ENCODE measurements at regions not wholly inside any gene's neighbourhood (a gene's known extent, or its start where the extent isn't known, plus 50 kb on each side); places are given as distances from the start of the nearest gene placed in this dataset.

- DNase-seq (ENCODE audit: low read depth in 3 of 3) = no peak
These were observed 92.3 kb upstream of the PAX6 start for GRCh38 chr11:31903225-31904074.

- DNase-seq (ENCODE audit: low read depth in 3 of 3) = no peak
These were observed 91.6 kb upstream of the PAX6 start for GRCh38 chr11:31902706-31903105.

- no peak for DNase-seq (ENCODE audit: low read depth in 3 of 3)
These were observed 84.8 kb upstream of the PAX6 start for GRCh38 chr11:31895926-31896325.

- no peak for DNase-seq (ENCODE audit: low read depth in 3 of 3)
These were observed 76.1 kb upstream of the PAX6 start for GRCh38 chr11:31887180-31887579.

GRCh38 chr11:31884080-31884479, 73.0 kb upstream of the PAX6 start:
- DNase-seq (ENCODE audit: low read depth in 3 of 3) = no peak

GRCh38 chr11:31883435-31883834, 72.3 kb upstream of the PAX6 start:
- no peak for DNase-seq (ENCODE audit: low read depth in 3 of 3)

- no peak for DNase-seq (ENCODE audit: low read depth in 3 of 3)
These were observed 71.8 kb upstream of the PAX6 start for GRCh38 chr11:31882951-31883392.

GRCh38 chr11:31881825-31882224, 70.7 kb upstream of the PAX6 start:
- no peak for DNase-seq (ENCODE audit: low read depth in 3 of 3)

GRCh38 chr11:31879681-31880080, 68.6 kb upstream of the PAX6 start:
- DNase-seq (ENCODE audit: low read depth in 3 of 3) = no peak

GRCh38 chr11:31877863-31878262, 66.7 kb upstream of the PAX6 start:
- no peak for DNase-seq (ENCODE audit: low read depth in 3 of 3)

- DNase-seq (ENCODE audit: low read depth in 3 of 3) = no peak
These were observed 66.0 kb upstream of the PAX6 start for GRCh38 chr11:31877083-31877482.

GRCh38 chr11:31875866-31876560, 64.9 kb upstream of the PAX6 start:
- no peak for DNase-seq (ENCODE audit: low read depth in 3 of 3)

- no peak for DNase-seq (ENCODE audit: low read depth in 3 of 3)
These were observed 63.6 kb upstream of the PAX6 start for GRCh38 chr11:31874631-31875191.

- DNase-seq (ENCODE audit: low read depth in 3 of 3) = no peak
These were observed 62.0 kb upstream of the PAX6 start for GRCh38 chr11:31873124-31873523.

GRCh38 chr11:31872076-31872443, 60.9 kb upstream of the PAX6 start:
- no peak for DNase-seq (ENCODE audit: low read depth in 3 of 3)

- DNase-seq (ENCODE audit: low read depth in 3 of 3) = no peak
These were observed 60.4 kb upstream of the PAX6 start for GRCh38 chr11:31871310-31872075.

GRCh38 chr11:31870609-31871309, 59.6 kb upstream of the PAX6 start:
- peak in 1 of 3 experiments; percentile 22 for DNase-seq (ENCODE audit: low read depth in 3 of 3)

- DNase-seq (ENCODE audit: low read depth in 3 of 3) = no peak
These were observed 58.9 kb upstream of the PAX6 start for GRCh38 chr11:31869986-31870385.

- no peak for DNase-seq (ENCODE audit: low read depth in 3 of 3)
These were observed 54.6 kb upstream of the PAX6 start for GRCh38 chr11:31865606-31866300.

GRCh38 chr11:31863170-31863832, 52.2 kb upstream of the PAX6 start:
- no peak for DNase-seq (ENCODE audit: low read depth in 3 of 3)
